ENCODE measurements at regions not wholly inside any gene's neighbourhood (a gene's known extent, or its start where the extent isn't known, plus 50 kb on each side); places are given as distances from the start of the nearest gene placed in this dataset.

GRCh38 chr11:15816260-15816871 is 540.0 kb downstream of the SOX6 start:
- peak in 1 of 2 donors; percentile 33 for DNase-seq
- Mint-ChIP-seq H3K4me3 (no peak overlapping the region), H3K4me1 (no peaks in the 10 kb centered on the region), H3K27ac (peak overlapping the region; percentile 72 to 78), H3K9me3 (no peaks in the 10 kb centered on the region), H3K27me3 (peaks cover 26% of the 10 kb centered on the region)
- ATAC-seq = peak; percentile 80

DNA sequence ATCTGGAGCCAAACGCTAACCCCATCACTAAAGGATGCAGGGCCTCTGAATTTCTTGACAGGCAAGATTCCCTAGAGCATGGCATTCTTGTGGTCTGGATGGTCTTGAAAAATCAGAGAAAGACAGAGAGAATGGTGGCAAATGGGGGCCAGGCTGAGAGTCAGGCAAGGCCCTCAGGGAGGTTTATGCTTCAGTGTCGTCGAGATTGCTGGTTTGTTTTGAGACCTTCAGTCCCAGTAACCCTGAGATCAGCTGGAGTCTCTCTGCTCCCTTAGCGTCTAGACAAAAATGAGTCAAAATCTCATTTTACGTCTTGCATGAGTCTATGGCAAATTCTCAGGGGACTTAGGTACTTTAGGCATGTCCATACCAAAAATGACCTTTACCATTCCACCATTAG is 539.3 kb downstream of the SOX6 start:
- ATAC-seq = no peak
- peak overlapping the region in 1 of 2 donors; percentile 47 for H3K27ac Mint-ChIP-seq
- DNase-seq = no peak
- H3K4me1 Mint-ChIP-seq = no peaks in the 10 kb centered on the region
- peaks cover 26% of the 10 kb centered on the region for H3K27me3 Mint-ChIP-seq
- no peak overlapping the region for H3K4me3 Mint-ChIP-seq
- peaks cover 0 to 4% of the 10 kb centered on the region in 2 donors for H3K9me3 Mint-ChIP-seq

DNA sequence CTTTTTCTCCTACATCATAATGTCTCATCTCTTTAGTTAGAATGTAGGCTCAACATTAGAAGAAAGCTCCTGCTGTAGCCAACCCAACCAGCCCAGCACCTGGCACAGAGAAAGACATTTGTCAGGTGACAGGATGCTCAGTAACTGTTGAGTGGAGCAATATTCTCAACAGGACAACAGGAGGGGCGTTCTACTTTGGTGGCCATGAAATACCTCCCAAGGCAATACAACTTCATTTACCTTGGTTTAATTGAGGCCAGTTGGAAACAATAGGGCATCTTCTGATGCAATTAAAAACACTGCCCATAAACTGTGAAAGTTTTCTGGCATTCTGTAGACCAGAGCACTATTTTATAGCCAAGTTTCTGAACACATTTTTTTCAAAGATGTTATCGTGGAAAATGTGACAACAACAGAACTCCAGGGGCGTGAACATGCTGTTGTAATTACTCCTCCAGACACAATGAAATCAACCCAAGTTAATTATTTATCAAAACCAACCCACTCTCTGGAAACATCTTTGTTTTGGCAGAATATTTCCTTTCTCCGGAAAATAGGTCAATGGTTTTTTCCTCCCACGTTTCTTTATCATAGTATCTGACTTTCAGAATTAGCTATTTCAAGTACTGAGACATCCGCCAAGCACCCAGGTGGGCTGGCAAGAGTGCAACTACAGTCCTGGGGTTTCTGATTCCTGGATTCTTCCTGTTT is 538.1 kb downstream of the SOX6 start:
- H3K4me1 Mint-ChIP-seq = no peaks in the 10 kb centered on the region
- peaks cover 0 to 5% of the 10 kb centered on the region in 2 donors for H3K9me3 Mint-ChIP-seq
- DNase-seq (no peak), ATAC-seq (peak; percentile 23)
- H3K27me3 Mint-ChIP-seq = peaks cover 26% of the 10 kb centered on the region
- no peak overlapping the region for H3K4me3 Mint-ChIP-seq
- H3K27ac Mint-ChIP-seq = no peak overlapping the region

- Mint-ChIP-seq H3K9me3 (peaks cover 0 to 5% of the 10 kb centered on the region in 2 donors), H3K27ac (no peak overlapping the region), H3K27me3 (peaks cover 25% of the 10 kb centered on the region), H3K4me3 (no peak overlapping the region), H3K4me1 (no peaks in the 10 kb centered on the region)
- DNase-seq (peak; percentile 33 to 35), ATAC-seq (peak; percentile 55)
Measured at GRCh38 chr11:15819679-15820286, 536.6 kb downstream of the SOX6 start.

DNA sequence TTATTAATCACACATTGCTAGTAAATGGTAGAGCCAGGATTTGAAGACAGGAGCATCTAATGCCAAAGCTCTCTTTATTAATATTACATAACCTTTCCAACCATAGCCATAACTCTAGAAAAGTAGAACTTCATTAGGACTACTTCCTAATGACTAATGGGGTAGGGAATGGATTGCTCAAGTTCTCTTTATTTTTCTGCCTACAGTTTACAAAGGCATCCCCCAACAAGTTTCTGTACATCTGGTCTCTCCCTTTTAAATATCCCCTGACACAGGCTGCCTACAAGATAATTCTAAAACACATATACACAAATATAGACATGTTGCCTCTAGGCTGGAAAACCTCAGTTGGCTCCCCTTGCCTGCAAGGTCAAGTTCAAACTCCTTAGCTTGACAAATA is 534.9 kb downstream of the SOX6 start:
- Mint-ChIP-seq H3K9me3 (peaks cover 0 to 5% of the 10 kb centered on the region in 2 donors), H3K27me3 (peaks cover 25% of the 10 kb centered on the region), H3K27ac (no peak overlapping the region), H3K4me3 (no peak overlapping the region), H3K4me1 (no peaks in the 10 kb centered on the region)
- ATAC-seq (no peak), DNase-seq (no peak)

- DNase-seq = no peak
- H3K4me3 Mint-ChIP-seq = no peak overlapping the region
- no peak overlapping the region for H3K27ac Mint-ChIP-seq
- ATAC-seq = no peak
- H3K27me3 Mint-ChIP-seq = peaks cover 26% of the 10 kb centered on the region
- no peaks in the 10 kb centered on the region for H3K4me1 Mint-ChIP-seq
- peaks cover 0 to 5% of the 10 kb centered on the region in 2 donors for H3K9me3 Mint-ChIP-seq
Measured at GRCh38 chr11:15824060-15824459, 532.3 kb downstream of the SOX6 start.

GRCh38 chr11:15825976-15826650 is 530.2 kb downstream of the SOX6 start:
- H3K4me1 Mint-ChIP-seq = no peaks in the 10 kb centered on the region
- H3K27ac Mint-ChIP-seq = no peak overlapping the region
- peaks cover 11% of the 10 kb centered on the region for H3K27me3 Mint-ChIP-seq
- peaks cover 0 to 5% of the 10 kb centered on the region in 2 donors for H3K9me3 Mint-ChIP-seq
- ATAC-seq (no peak), DNase-seq (no peak)
- H3K4me3 Mint-ChIP-seq = no peak overlapping the region

DNA sequence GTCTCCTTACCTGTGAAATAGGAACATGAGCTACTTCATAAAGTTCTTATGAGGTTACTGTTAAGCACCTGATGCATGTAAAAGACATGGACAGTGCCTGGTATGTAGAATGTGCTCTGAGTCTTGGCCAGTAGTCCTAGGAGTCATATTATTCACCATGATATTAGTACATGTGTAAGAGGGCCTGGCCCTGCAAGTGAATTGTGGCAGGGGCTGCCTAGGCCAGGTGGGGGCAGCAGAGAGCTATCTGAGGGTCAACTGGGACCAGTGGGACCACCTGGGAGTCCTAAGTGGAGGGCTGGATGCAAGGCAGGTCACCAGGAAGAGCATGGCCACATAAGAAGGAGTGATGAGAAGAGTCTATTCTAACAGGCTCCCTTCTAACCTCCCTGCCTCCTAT is 529.5 kb downstream of the SOX6 start:
- Mint-ChIP-seq H3K27ac (no peak overlapping the region), H3K9me3 (peaks cover 0 to 3% of the 10 kb centered on the region in 2 donors), H3K4me3 (no peak overlapping the region), H3K4me1 (no peaks in the 10 kb centered on the region), H3K27me3 (peaks cover 11% of the 10 kb centered on the region)
- ATAC-seq (peak; percentile 50), DNase-seq (peak; percentile 14 to 18)

- ATAC-seq = no peak
- no peak overlapping the region for H3K27ac Mint-ChIP-seq
- H3K27me3 Mint-ChIP-seq = peaks cover 11% of the 10 kb centered on the region
- no peaks in the 10 kb centered on the region for H3K9me3 Mint-ChIP-seq
- H3K4me1 Mint-ChIP-seq = no peaks in the 10 kb centered on the region
- DNase-seq = no peak
- H3K4me3 Mint-ChIP-seq = no peak overlapping the region
Measured at GRCh38 chr11:15828215-15828853, 528.0 kb downstream of the SOX6 start.

DNA sequence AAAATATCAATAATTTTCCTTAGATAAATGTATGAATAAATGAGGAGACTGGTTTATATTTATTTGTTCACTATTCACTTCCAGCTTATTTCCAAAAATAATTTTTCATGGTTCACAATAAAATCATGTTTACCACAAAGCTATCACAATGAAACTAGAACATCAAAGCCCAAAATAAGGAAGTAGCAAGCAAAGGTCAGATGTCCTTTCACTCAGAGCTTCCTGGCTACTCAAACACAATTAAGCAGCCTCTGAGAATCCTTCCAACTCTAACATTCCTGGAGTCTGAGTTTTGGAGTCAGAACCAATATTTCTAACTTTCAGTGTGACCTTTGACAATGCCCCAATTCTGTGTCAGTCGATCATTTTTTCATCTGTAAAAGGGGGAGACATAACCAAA is 527.0 kb downstream of the SOX6 start:
- H3K4me1 Mint-ChIP-seq = no peaks in the 10 kb centered on the region
- H3K27ac Mint-ChIP-seq = no peak overlapping the region
- no peaks in the 10 kb centered on the region for H3K9me3 Mint-ChIP-seq
- DNase-seq (no peak), ATAC-seq (no peak)
- H3K27me3 Mint-ChIP-seq = peaks cover 11% of the 10 kb centered on the region
- H3K4me3 Mint-ChIP-seq = no peak overlapping the region

DNA sequence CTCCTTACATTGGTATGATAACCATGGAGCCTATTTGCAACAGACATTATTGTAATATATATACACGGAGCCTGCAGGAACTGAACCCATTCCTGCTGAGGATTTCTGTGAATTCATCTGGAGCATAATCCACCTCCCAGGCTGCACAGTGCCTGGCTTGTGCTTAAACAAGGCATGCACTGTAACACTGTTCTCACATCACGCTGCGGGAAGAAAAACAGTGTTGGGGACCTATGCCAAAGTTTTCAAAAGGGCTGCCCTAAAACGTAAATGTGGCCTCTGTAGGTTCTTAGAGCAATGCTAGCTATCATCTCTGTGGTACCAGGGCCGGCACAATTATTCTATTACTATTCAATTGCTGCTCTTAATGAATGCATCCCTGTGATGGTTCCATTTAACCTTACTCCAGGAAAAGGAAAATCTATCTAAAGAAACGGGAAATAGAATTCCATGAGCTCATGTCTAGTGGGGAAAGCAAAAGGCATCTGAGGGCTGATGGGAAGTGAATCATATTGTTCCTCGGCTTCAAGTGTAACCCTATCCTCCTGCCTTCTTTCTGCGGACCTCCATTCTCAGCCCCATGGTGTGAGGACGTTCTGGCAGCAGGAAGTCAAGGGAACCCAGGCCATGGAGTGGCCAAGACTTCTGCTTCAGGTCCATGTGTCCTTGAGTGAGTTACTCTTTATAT is 525.5 kb downstream of the SOX6 start:
- no peaks in the 10 kb centered on the region for H3K4me1 Mint-ChIP-seq
- ATAC-seq (no peak), DNase-seq (no peak)
- no peak overlapping the region for H3K4me3 Mint-ChIP-seq
- no peaks in the 10 kb centered on the region for H3K9me3 Mint-ChIP-seq
- peaks cover 9% of the 10 kb centered on the region for H3K27me3 Mint-ChIP-seq
- H3K27ac Mint-ChIP-seq = no peak overlapping the region

DNA sequence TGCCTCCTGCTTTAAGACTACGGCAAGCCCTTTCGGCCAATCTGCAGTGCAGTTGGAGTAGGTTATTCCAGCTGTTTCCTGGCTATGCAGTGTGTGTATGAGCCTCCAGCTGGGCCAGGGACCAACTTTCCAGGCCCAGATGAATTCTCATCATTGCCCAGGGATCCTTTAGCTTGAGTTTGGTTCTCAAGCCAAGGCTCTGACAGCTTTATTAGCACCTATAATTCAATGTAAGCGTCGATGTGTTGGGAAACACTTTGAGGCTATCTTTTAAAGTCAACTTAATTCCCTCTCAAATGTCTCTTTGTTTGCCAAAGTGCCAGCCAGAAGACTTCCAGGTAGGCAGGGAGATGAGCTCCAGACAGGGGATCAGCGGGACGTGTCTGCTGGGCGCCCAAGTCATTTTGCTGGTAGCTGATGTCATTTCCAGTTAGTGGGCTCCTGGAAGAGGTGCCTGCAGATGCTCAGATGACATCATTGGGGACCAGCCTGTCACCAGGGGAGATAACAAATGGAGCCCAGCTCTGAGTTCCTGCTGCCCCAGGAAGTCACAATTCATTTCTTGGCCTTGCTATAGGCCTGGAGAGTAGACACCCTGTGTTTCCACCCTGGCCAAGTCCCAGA is 520.4 kb downstream of the SOX6 start:
- H3K27me3 Mint-ChIP-seq = no peaks in the 10 kb centered on the region
- no peaks in the 10 kb centered on the region for H3K9me3 Mint-ChIP-seq
- DNase-seq (no peak), ATAC-seq (no peak)
- H3K27ac Mint-ChIP-seq = no peak overlapping the region
- no peaks in the 10 kb centered on the region for H3K4me1 Mint-ChIP-seq
- no peak overlapping the region for H3K4me3 Mint-ChIP-seq

DNA sequence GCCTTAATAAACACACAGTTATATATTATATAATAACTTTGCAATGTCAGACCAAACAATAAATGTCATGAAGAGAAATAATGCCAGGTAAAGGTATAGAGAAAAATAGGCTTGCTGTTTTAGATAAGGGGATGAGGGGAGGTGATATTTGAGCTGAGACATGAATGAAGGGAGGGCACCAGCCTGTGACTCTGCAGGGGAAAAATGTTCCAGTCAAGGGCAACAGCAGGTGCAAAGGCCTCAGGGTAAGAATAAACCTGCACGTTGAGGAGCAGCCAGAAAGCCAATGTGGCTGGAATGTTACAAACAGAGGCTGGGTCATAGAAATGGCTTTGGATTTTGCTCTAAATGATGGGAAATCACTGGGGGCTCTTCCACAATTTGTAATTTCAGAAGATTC is 519.6 kb downstream of the SOX6 start:
- H3K27ac Mint-ChIP-seq = no peak overlapping the region
- no peaks in the 10 kb centered on the region for H3K9me3 Mint-ChIP-seq
- H3K27me3 Mint-ChIP-seq = no peaks in the 10 kb centered on the region
- DNase-seq (no peak), ATAC-seq (no peak)
- no peaks in the 10 kb centered on the region for H3K4me1 Mint-ChIP-seq
- H3K4me3 Mint-ChIP-seq = no peak overlapping the region

- Mint-ChIP-seq H3K4me1 (no peaks in the 10 kb centered on the region), H3K27ac (no peak overlapping the region), H3K27me3 (no peaks in the 10 kb centered on the region), H3K9me3 (no peaks in the 10 kb centered on the region), H3K4me3 (no peak overlapping the region)
- no peak for DNase-seq
- ATAC-seq = no peak
Measured at GRCh38 chr11:15837901-15838489, 518.4 kb downstream of the SOX6 start.
